ENCODE measurements at regions not wholly inside any gene's neighbourhood (a gene's known extent, or its start where the extent isn't known, plus 50 kb on each side); places are given as distances from the start of the nearest gene placed in this dataset.

DNA sequence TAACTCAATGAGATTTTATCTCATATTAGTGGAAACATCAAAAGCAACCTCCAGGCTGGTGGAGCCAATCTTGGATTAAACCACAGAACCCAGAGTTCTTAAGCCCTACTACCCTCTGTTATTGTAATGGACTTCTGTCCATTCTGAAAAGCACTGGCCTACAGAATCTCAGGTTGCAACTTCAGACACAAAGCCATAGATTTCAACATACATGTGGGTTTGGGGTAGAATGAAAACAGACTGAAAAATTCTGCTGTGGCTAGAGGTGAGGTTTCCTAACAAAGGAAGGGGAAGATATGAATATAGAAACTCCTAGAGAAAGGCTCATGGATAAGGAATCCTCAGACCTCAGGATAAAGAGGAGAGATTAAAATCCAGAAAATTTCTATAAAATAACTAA, 569.8 kb upstream of the RIOK2 start:
- H3K9me3 ChIP-seq, result no peaks in the 10 kb centered on the region
- Mint-ChIP-seq H3K27ac (ENCODE audit: unreplicated experiment) (no peak overlapping the region), H3K36me3 (ENCODE audit: insufficient read depth, unreplicated experiment) (no peaks in the 10 kb centered on the region), H3K9me3 (ENCODE audit: unreplicated experiment) (no peaks in the 10 kb centered on the region), H3K4me3 (ENCODE audit: unreplicated experiment) (no peak overlapping the region), H3K27me3 (ENCODE audit: insufficient read depth, unreplicated experiment) (no peaks in the 10 kb centered on the region), H3K4me1 (ENCODE audit: low read depth, unreplicated experiment) (no peaks in the 10 kb centered on the region)
- intact Hi-C loops (cut with micrococcal nuclease; ENCODE audit: unreplicated experiment), result no loop called here
- POLR2A ChIA-PET, result no interaction called here
- H3K36me3 ChIP-seq (ENCODE audit: control insufficient read depth, insufficient read depth, low read length), result no peaks in the 10 kb centered on the region
- CTCF ChIA-PET, result no interaction called here
- no peaks in the 10 kb centered on the region for H3K4me1 ChIP-seq
- DNase-seq, result no peak
- BruUV-seq (replicated peaks), result no TSS peak
- TF ChIP-seq CTCF (IDR thresholded peaks at IDR 0.05; ENCODE audit: insufficient read depth in 1 of 2, low read depth in 1 of 2, low read length in 1 of 2, severe bottlenecking in 1 of 2, unreplicated experiment in 1 of 2), result no peak
- no peaks in the 10 kb centered on the region for H3K27me3 ChIP-seq (replicated peaks; ENCODE audit: control insufficient read depth, insufficient read depth, low read length)
- no peak overlapping the region for H3K4me3 ChIP-seq (ENCODE audit: low read depth, low read length)

DNA sequence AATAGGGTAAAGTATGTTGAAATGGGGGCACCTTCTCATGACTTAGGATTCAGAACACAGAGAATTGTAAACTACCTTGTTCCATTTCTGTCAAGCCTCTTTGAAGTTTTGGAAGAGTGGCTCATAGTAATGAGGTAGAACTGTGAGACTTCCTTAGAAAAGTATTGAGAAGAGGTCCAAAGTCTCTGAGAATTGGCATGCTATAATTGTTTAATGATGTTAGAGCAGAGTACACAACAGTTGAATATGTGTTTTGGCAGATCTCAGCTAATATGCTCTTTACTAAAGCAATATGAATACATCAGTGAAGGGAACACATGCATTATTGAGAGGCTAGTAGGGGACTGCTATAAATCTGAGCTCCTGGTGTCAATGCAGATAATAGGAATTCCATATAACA, 579.4 kb upstream of the RIOK2 start:
- ChIA-PET CTCF (no interaction called here), POLR2A (no interaction called here)
- Histone ChIP-seq H3K9me3 (no peaks in the 10 kb centered on the region), H3K4me1 (no peaks in the 10 kb centered on the region), H3K27me3 (replicated peaks; ENCODE audit: control insufficient read depth, insufficient read depth, low read length) (no peaks in the 10 kb centered on the region), H3K4me3 (ENCODE audit: low read depth, low read length) (no peak overlapping the region), H3K36me3 (ENCODE audit: control insufficient read depth, insufficient read depth, low read length) (no peaks in the 10 kb centered on the region)
- TF ChIP-seq CTCF (IDR thresholded peaks at IDR 0.05; ENCODE audit: insufficient read depth in 1 of 2, low read depth in 1 of 2, low read length in 1 of 2, severe bottlenecking in 1 of 2, unreplicated experiment in 1 of 2), result no peak
- no peak overlapping the region for H3K27ac Mint-ChIP-seq (ENCODE audit: unreplicated experiment)
- H3K4me1 Mint-ChIP-seq (ENCODE audit: low read depth, unreplicated experiment), result no peaks in the 10 kb centered on the region
- intact Hi-C loops (cut with micrococcal nuclease; ENCODE audit: unreplicated experiment), result no loop called here
- no peak overlapping the region for H3K4me3 Mint-ChIP-seq (ENCODE audit: unreplicated experiment)
- BruUV-seq (replicated peaks), result no TSS peak
- no peak for DNase-seq
- no peaks in the 10 kb centered on the region for H3K27me3 Mint-ChIP-seq (ENCODE audit: insufficient read depth, unreplicated experiment)
- no peaks in the 10 kb centered on the region for H3K36me3 Mint-ChIP-seq (ENCODE audit: insufficient read depth, unreplicated experiment)
- H3K9me3 Mint-ChIP-seq (ENCODE audit: unreplicated experiment), result no peaks in the 10 kb centered on the region

GRCh38 chr5:97764700-97765099, 581.7 kb upstream of the RIOK2 start:
- ChIA-PET CTCF (no interaction called here), POLR2A (no interaction called here)
- Histone ChIP-seq H3K4me1 (no peaks in the 10 kb centered on the region), H3K4me3 (ENCODE audit: low read depth, low read length) (no peak overlapping the region), H3K36me3 (ENCODE audit: control insufficient read depth, insufficient read depth, low read length) (no peaks in the 10 kb centered on the region), H3K9me3 (no peaks in the 10 kb centered on the region), H3K27me3 (replicated peaks; ENCODE audit: control insufficient read depth, insufficient read depth, low read length) (no peaks in the 10 kb centered on the region)
- DNase-seq, result no peak
- Mint-ChIP-seq H3K4me3 (ENCODE audit: unreplicated experiment) (no peak overlapping the region), H3K9me3 (ENCODE audit: unreplicated experiment) (no peaks in the 10 kb centered on the region), H3K27ac (ENCODE audit: unreplicated experiment) (no peak overlapping the region), H3K36me3 (ENCODE audit: insufficient read depth, unreplicated experiment) (no peaks in the 10 kb centered on the region), H3K4me1 (ENCODE audit: low read depth, unreplicated experiment) (no peaks in the 10 kb centered on the region), H3K27me3 (ENCODE audit: insufficient read depth, unreplicated experiment) (no peaks in the 10 kb centered on the region)
- intact Hi-C loops (cut with micrococcal nuclease; ENCODE audit: unreplicated experiment), result no loop called here
- no TSS peak for BruUV-seq (replicated peaks)
- TF ChIP-seq CTCF (IDR thresholded peaks at IDR 0.05; ENCODE audit: insufficient read depth in 1 of 2, low read depth in 1 of 2, low read length in 1 of 2, severe bottlenecking in 1 of 2, unreplicated experiment in 1 of 2), result no peak
